ENCODE measurements at regions not wholly inside any gene's neighbourhood (a gene's known extent, or its start where the extent isn't known, plus 50 kb on each side); places are given as distances from the start of the nearest gene placed in this dataset.

DNA sequence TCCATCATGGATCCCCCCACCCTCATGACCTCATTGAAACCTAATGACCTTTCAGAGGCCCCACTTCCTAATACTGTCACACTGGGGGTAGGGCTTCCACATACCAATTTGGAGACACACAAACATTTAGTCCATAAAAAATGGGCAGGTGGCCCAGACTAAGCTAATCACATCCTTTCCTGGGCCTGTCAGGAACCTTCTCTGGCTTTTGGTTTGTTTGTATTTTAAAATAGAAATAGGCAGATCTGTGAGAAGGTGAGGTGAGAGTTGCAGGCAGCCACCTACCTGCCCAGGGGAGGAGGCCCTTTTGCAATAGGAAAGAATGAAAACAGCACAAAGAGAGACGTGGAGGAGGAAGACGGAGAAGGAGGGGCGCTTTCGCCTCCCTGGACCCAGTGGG, 90.2 kb upstream of the BOD1 start:
- Histone ChIP-seq H3K4me2 (ENCODE audit: insufficient read depth, low read length) (no peak overlapping the region), H3K79me2 (ENCODE audit: control insufficient read depth, insufficient read depth, low read length) (no peaks in the 10 kb centered on the region), H4K20me1 (replicated peaks; ENCODE audit: control insufficient read depth, insufficient read depth, low read length) (no peaks in the 10 kb centered on the region), H3K4me1 (replicated peaks in 1 of 2; ENCODE audit: control insufficient read depth in 2 of 2, insufficient read depth in 2 of 2, low read length in 2 of 2) (peaks cover 13 to 24% of the 10 kb centered on the region in 2 experiments; a peak in 4 of 5 replicates), H3K9me1 (ENCODE audit: control insufficient read depth, insufficient read depth, low read length) (no peaks in the 10 kb centered on the region), H3K27ac (ENCODE audit: extremely low read depth, low read depth, low read length) (no peak overlapping the region), H3K36me3 (ENCODE audit: control insufficient read depth, insufficient read depth, low read length) (no peaks in the 10 kb centered on the region), H3K4me3 (no peak overlapping the region), H3K9me3 (replicated peaks; ENCODE audit: control insufficient read depth, insufficient read depth, low read depth, low read length) (no peaks in the 10 kb centered on the region), H3K9ac (ENCODE audit: insufficient read depth in 1 of 2, low read depth in 2 of 2, low read length in 2 of 2) (no peak overlapping the region), H3K27me3 (ENCODE audit: control insufficient read depth in 2 of 2, insufficient read depth in 2 of 2, low read length in 2 of 2) (no peaks in the 10 kb centered on the region), H2AFZ (ENCODE audit: low read depth, low read length) (no peak overlapping the region)
- 53% methylated on average over 3 of the region's 4 CpGs for WGBS (ENCODE audit: insufficient coverage, low coverage, missing lambda C conversion rate)
- no TSS peak for BruUV-seq (replicated peaks)
- no peak for DNase-seq (ENCODE audit: extremely low read depth in 1 of 4, low spot score in 3 of 4)
- TF ChIP-seq PHTF2 (CRISPR knock-in tag; IDR thresholded peaks at IDR 0.05) (no peak), XRCC4 (IDR thresholded peaks at IDR 0.05; ENCODE audit: extremely low read depth, insufficient read depth, insufficient read length) (no peak), ZNF76 (CRISPR knock-in tag; IDR thresholded peaks at IDR 0.05; ENCODE audit: borderline replicate concordance) (no peak), EGR1 (conservative IDR thresholded peaks at IDR 0.05) (no peak), ZNF444 (CRISPR knock-in tag; IDR thresholded peaks at IDR 0.05) (no peak), MEF2A (IDR thresholded peaks at IDR 0.05; ENCODE audit: control insufficient read depth, low read depth, low read length) (no peak), ERF (CRISPR knock-in tag; IDR thresholded peaks at IDR 0.05) (no peak), NR2F6 (CRISPR knock-in tag; IDR thresholded peaks at IDR 0.05) (no peak), ZZZ3 (IDR thresholded peaks at IDR 0.05) (no peak)
- TF ChIP-seq, protein P1, sequence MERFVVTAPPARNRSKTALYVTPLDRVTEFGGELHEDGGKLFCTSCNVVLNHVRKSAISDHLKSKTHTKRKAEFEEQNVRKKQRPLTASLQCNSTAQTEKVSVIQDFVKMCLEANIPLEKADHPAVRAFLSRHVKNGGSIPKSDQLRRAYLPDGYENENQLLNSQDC (CRISPR knock-in tag; IDR thresholded peaks at IDR 0.05): no peak
- no peak for FAIRE-seq
- ATAC-seq: no peak
- ChIA-PET POLR2A (interaction anchor here (0.5 to 0.7 kb wide), 3 partner anchors 10 to 267 kb away, joined by 3 read pairs; no protein-coding TSS in a partner anchor), CTCF (ENCODE audit: low intra/inter-chr PET ratio) (no interaction called here)
- in situ Hi-C loops (cut with MboI): no loop called here
- intact Hi-C loops (cut with micrococcal nuclease): loop anchor here (10.0 kb wide), 1 partner anchor 178 kb away; the partner anchor contains the start of gene CPEB4

Data from K562 (cell line).